CD4-positive, alpha-beta T cell treated with Interleukin-1 beta for 1 hour (primary cell): ENCODE measurements at regions not wholly inside any gene's neighbourhood (a gene's known extent, or its start where the extent isn't known, plus 50 kb on each side); places are given as distances from the start of the nearest gene placed in this dataset.
A peak's percentile ranks its signal among the peaks of the same experiment; 100 is the strongest.

ENCODE experiments used
- DNase-seq, 2 donors: peaks; one replicate each; pipeline ENCODE4 v3.0.0-alpha.2; 2020 to 2022

- no peak for DNase-seq
Measured at GRCh38 chr13:109642358-109642757, 144.0 kb downstream of the IRS2 start.

DNA sequence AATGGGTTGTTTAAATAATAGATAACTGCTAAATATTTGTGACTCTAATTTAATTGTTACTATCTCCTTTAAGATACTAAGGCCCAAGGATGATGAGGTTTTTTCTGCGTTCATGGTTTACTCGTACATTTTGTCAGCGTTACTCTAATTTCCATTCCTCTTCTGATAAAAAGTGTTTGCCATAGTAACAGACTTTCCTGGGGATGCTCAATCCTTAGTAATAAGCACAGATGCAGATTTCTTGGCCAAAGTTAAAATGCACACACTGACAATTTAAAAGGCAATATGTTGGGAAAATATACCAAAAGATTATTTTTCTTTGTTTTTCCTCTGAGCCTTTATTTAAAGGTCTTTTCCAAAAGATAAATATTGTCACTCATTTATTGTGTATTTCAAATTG is 149.6 kb downstream of the IRS2 start:
- no peak for DNase-seq

- no peak for DNase-seq
Measured at GRCh38 chr13:109631069-109631468, 155.3 kb downstream of the IRS2 start.

DNA sequence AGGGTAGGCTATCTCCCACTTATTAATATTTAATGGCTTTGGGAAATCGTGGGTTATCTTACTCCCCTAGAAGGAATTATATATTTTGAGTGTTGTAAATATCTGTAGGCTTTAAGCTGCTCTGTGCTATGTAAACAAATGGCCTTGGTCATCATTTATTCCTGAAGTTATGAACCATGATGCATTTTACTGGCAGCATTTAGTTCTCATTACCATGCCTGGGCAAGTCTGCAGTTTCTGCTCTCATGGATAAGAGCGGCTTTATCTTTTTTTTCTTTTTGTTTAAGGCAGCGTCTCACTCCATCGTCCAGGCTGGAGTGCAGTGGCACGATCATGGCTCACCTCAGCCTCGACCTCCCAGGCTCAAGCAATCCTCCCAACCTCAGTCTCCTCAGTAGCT is 156.1 kb downstream of the IRS2 start:
- no peak for DNase-seq

DNA sequence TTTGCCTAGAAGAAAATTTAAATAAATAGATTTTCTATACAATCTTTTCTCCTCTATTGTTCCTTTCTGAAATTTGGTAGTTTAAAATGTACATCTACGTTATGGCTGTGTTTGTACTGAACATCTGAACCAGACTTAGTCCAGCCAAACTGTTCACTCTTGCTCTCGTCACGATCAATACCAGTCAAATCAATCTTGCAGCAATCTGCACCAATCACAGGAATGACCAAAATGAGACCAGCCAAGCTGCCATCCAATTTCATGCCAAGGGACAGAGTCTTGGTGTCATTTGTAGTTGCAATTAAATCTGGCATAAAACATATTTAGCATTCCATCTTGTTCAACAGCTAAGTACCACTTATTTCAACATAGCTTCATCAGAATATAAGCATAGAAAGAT is 156.6 kb downstream of the IRS2 start:
- DNase-seq, result no peak

DNA sequence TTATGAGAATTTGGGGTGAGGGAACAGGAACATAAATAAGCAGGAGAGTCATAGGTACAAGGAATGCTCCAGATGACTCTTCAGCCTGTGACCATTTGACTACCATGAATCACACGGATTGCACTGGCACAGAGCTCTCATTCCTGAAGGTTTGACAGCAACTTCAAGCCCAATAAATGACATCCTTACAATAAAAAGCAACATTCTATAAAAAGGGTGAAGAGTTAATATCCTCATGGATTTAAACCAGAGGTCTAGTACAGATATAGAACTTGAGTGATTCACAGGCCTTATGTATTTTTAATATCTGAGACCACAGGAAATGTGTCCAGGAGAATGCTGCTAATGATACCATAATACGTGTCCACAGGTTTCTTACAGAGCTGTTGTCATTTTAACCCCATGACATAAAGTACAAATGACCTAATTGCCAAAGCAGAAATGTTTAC is 158.1 kb downstream of the IRS2 start:
- DNase-seq, result no peak

- no peak for DNase-seq
Measured at GRCh38 chr13:109627649-109628048, 158.7 kb downstream of the IRS2 start.

DNA sequence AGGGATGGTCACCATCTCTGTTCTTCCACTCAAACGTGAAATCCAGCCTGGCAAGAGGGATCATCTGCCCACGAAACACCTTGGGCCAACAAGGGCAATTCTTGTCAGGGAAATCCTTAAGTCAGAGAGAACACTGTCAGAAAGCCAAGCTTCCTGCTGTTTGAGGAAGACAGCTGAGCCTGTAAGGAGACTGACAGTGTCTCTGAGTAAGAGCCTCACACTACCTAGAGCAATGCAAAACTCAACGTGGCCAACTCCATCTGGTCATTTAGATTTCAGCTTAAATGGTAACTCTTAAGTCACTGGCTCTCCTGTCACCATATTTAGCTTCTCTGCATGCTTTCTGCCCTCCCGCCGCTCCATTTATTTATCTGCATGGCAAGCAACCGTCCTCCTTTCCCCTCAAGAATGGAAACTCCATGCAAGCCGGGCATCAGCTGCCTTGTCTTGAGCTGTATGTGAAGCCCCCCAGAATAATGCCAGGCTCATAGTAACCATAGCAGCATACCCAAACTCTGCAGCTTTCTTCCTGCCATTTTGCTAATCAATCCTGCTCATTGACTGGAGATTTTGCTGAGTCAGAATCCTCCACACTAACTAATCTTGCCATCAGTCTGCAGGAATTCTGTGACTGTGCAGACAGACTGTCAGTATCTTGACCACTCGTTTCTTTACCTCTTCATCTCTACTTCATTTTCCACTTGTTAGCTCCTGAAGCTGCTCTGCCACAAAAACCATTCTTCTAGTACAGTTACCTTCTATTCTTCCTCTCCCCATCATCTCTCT is 159.8 kb downstream of the IRS2 start:
- DNase-seq, result no peak

GRCh38 chr13:109625156-109625555 is 161.2 kb downstream of the IRS2 start:
- no peak for DNase-seq

DNA sequence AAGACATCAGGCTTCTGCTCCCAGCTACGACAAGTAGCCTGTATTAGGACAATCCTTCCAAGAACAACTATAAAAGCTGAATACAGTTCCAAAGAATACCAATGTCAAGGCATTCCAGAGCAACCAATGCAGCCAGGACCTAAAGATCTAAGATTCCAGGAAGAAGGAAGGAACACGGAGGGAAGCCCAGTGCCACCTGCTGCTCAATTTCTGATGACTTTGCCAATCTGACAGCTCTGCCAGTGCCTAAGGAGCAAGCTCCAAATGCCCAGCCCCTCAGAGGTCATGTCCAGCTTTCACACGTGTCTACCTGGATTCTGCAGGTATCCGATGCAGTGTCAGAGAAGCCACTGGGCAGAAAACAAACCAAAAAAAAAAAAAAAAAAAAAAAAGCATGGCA is 164.4 kb downstream of the IRS2 start:
- DNase-seq, result no peak

DNA sequence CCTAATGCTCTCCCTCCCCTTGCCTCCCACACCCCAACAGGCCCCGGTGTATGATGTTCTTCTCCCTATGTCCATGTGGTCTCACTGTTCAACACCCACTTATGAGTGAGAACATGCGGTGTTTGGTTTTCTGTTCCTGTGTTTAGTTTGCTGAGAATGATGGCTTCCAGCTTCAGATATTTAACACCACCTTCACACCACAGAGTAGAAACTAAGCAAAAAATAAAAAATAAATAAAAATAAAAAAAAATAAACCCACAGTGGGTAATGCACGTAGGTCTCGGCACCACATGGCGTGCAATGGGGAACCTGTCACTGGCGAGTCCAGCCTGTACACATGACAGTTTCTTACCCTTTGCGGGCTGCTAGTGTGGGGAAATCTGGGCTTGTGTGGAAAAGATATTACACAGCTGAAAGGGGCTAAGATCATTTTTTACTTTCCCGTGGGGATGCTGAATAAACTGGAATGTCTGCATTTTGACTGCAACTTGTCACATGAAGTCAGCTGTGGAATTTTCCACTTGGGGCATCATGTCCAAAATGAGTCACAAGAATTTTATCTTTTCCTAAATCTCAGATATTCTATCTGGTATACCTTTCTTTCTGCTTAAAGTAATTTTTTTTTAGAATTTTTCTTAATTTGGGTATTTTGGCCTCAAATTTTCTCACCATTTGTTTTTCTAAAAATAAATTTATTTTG is 170.5 kb downstream of the IRS2 start:
- no peak for DNase-seq

DNA sequence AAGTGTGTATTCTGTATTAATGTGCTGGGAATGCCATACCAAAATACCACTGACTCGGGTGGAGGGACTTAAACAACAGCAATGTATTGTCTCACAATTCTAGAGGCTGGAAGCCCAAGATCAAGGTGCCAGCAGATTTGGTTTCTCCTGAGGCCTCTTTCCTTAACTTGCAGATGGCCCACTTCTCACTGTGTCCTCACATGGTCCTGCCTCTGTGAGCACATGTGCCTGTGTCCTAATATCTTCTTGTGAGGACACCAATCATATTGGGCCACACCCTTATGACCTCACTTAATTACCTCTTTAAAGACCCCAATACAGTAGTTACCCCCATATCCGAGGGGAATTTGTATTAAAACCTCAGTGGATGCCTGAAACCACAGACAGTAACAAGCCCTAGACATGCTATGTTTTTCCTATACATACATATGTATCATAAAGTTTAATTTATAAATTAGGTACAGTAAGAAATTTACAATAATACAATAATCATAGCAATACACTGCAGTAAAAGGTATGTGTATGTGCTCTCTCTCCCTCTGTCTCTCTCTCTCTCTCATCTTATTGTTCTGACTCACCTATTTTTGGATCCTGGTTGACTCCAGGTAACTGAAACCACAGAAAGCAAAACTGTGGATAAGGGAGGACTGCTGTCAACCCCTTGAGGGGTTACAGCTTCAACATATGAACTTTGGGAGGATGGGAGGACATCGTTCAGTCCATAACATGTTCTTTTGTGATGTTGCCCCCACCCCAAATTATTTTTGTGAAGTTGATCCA is 174.3 kb downstream of the IRS2 start:
- no peak for DNase-seq

DNA sequence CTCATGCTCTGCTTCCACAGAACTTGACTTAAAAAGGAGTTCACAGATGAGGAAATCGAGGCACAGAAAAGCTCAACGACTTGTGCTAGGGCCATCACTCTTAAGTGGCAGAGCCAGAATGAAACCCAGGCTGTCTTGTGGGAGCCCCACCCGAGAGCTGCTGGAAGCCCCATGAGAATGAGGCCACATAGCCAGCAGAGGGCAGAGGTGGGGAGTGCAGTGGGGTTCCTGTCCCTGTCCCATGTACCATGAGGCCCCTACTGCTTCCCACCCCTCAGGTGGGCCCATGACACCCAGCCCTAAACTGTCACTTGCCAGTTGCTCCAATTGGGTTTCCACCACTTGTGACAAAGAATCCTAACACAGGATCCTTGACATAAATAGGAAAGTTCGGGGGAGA is 175.9 kb downstream of the IRS2 start:
- DNase-seq, result peak; percentile 34 to 43

GRCh38 chr13:109608503-109608902 is 177.9 kb downstream of the IRS2 start:
- no peak for DNase-seq

DNA sequence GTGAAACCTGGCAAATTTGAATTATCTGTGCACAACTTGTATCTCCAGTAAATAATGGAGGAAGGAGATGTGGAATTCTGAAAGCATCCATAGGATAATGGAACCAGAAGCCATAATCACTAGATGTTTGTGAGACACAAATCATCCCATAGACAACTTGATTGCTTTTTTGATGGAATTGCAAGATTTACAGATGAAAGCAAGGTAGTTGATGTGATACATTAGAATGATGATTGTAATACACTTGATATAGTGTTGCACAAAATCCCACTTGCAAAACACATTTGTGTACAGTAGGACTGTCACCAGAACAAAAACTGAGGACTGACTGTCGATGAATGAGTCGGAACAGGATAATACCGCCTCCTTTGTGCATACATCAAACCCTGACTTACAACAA is 178.3 kb downstream of the IRS2 start:
- DNase-seq, result no peak

DNA sequence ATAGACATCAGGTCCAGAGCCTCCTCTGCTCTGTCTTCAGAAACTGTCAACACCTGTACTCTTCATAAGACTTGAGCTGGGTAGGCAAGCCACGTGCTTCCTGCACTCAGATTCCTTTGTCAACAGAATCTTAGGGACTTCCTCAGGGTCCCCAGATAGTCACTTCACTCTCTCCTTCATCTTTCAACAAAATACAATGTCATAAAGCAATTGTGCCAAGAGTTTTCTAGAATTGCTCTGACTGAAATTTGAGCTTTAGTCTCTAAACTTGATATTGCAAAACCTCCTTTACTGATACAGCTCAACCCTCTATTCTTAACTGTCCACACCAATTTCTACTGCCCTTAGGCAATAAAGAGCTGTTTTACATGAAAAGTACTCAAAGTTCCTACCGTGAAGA is 179.9 kb downstream of the IRS2 start:
- DNase-seq, result no peak

- DNase-seq, result no peak
Measured at GRCh38 chr13:109605846-109606245, 180.5 kb downstream of the IRS2 start.

GRCh38 chr13:109604894-109605293 is 181.5 kb downstream of the IRS2 start:
- no peak for DNase-seq

DNA sequence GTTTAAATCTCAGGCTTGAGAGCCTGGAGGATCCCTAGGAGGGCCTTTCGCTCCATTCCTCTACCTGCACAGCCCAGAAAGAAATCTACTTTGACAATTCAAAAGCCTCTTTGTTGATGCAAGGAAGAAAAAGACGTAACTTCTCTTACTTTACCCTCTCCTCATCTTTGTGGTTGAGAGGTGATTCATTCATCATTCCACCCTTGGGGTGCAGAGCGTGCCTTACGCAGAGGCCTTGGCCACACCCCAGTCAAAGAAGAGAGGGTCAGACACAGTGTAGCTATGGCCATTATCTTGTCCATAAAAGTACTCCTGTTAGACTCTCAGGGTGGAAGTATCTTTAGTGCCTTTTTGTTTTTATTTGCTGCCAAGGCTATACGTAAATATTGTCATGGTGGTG is 184.0 kb downstream of the IRS2 start:
- DNase-seq, result no peak

GRCh38 chr13:109599901-109600657 is 186.3 kb downstream of the IRS2 start:
- DNase-seq, result no peak

DNA sequence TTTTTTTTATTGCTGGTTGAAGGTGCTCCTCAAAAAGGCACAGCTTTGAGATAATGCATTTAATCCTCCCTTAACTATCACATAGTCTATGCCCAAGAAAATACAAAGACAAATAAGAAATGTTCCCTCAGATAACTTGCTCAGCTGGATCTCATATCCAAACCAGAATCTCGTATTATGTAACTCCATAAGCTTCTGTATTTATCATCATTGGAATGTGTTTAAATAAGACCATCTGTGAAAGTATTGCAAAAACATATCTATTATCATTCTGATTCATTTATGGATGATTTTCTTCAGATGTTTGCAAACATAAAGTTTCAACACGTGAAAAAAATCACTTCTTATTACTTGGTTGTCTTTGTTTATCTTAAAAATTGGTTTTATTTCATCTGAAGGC is 190.9 kb downstream of the IRS2 start:
- DNase-seq, result no peak

DNA sequence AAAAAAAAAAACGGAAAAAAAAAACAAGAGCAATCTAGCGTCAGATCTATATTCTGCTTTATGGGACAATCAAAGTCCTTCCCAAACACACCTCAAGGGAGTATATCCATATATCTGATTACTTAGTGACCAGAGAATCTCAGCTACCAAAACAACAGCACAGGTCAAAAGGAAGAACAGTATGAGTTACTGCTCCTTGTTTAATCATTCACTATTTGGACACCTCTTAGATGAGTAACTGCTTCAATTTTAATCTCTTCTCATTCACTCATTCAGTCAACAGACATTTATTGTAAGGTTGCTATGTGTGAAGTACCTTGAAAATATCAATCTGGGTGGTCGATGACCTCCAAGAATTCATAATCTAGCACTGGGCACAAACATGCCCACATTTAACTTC is 193.2 kb downstream of the IRS2 start:
- no peak for DNase-seq

GRCh38 chr13:109592770-109593169 is 193.6 kb downstream of the IRS2 start:
- DNase-seq, result no peak
